Endodermal cell (in vitro differentiated cells): ENCODE measurements at regions not wholly inside any gene's neighbourhood (a gene's known extent, or its start where the extent isn't known, plus 50 kb on each side); places are given as distances from the start of the nearest gene placed in this dataset.

Experiments used
- DNase-seq: peaks from one replicate; pipeline ENCODE4 v3.0.0-alpha.2; 2017
- H3K27ac ChIP-seq: 2 replicates; pipeline ENCODE4 v1.5.1; 2013; ENCODE audit warnings: mild to moderate bottlenecking, low read depth, low read length, moderate library complexity
- H3K27me3 ChIP-seq: 2 replicates; pipeline ENCODE4 v1.6.1; 2013; ENCODE audit warnings: mild to moderate bottlenecking, low read length, moderate library complexity; ENCODE audit not compliant: insufficient read depth, control insufficient read depth, poor library complexity, severe bottlenecking
- H3K36me3 ChIP-seq: 2 replicates; pipeline ENCODE4 v1.7.0; 2013; ENCODE audit warnings: mild to moderate bottlenecking, low read length, moderate library complexity; ENCODE audit not compliant: control insufficient read depth, insufficient read depth
- H3K4me1 ChIP-seq: one replicate; pipeline ENCODE4 v1.7.0; 2013; ENCODE audit warnings: low read length; ENCODE audit not compliant: control insufficient read depth, insufficient read depth
- H3K4me3 ChIP-seq: 2 replicates; pipeline ENCODE4 v1.5.1; 2013; ENCODE audit warnings: mild to moderate bottlenecking, low read length, moderate library complexity
- H3K9ac ChIP-seq: 2 replicates; pipeline ENCODE4 v1.6.1; 2013; ENCODE audit warnings: mild to moderate bottlenecking, low read length, moderate library complexity; ENCODE audit not compliant: poor library complexity, severe bottlenecking; ENCODE audit errors: extremely low read depth
- H3K9me3 ChIP-seq: 2 replicates; pipeline ENCODE4 v1.6.1; 2013; ENCODE audit warnings: mild to moderate bottlenecking, low read length, moderate library complexity; ENCODE audit not compliant: control insufficient read depth
- H3K27ac Mint-ChIP-seq: 2 replicates; pipeline ENCODE4 v1.8.0; 2020; ENCODE audit warnings: mixed read lengths
- H3K27me3 Mint-ChIP-seq: 2 replicates; pipeline ENCODE4 v1.8.0; 2021; ENCODE audit warnings: mild to moderate bottlenecking, mixed read lengths; ENCODE audit not compliant: insufficient read depth
- H3K36me3 Mint-ChIP-seq: 2 replicates; pipeline ENCODE4 v1.8.0; 2020; ENCODE audit warnings: low read depth, mixed read lengths
- H3K4me1 Mint-ChIP-seq: 2 replicates; pipeline ENCODE4 v1.8.0; 2020; ENCODE audit warnings: mixed read lengths
- H3K4me3 Mint-ChIP-seq: 2 replicates; pipeline ENCODE4 v1.8.0; 2020; ENCODE audit warnings: mild to moderate bottlenecking, moderate library complexity, mixed read lengths
- H3K9me3 Mint-ChIP-seq: 2 replicates; pipeline ENCODE4 v1.8.0; 2020; ENCODE audit warnings: mild to moderate bottlenecking, mixed read lengths
- CTCF ChIP-seq: fragments of 200-600 bp; sonication (generic); conservative IDR thresholded peaks from 2 replicates; pipeline ENCODE4 v1.5.0; 2021; ENCODE audit warnings: antibody characterized with exemption, mild to moderate bottlenecking
- WGBS, 2 experiments: methylation state at CpG; one replicate each; pipeline versions ENCODE4 v1.1.5 to v1.1.7; 2013; ENCODE audit warnings: missing lambda C conversion rate in 2 of 2, mixed read lengths in 1 of 2; ENCODE audit not compliant: insufficient coverage in 1 of 2, insufficient read length in 1 of 2; 5-methylcytosine and 5-hydroxymethylcytosine counted together

DNA sequence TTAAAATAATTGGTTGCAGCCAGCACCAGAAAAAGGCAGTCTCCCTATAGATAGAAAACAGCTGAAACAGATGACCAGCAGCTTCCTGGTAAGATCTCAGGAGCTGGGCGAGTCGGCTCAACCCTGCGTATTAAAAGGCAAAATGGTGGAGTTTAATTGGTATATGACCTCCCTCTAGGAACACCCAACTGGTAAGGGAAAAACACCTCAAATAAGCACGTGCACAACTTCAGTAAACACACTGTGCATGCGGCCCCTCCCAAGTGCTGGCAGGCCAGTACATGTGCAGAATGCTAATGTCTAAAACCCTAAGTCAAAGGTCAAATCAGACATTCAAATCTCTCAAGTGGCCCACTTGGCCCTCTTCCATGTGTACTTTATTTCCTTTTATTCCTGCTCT, 103.2 kb upstream of the PDE5A start:
- Histone ChIP-seq H3K9me3 (peaks cover 9% of the 10 kb centered on the region), H3K36me3 (no peaks in the 10 kb centered on the region), H3K4me1 (peaks cover 11% of the 10 kb centered on the region), H3K4me3 (no peak overlapping the region), H3K27ac (no peak overlapping the region), H3K9ac (no peak overlapping the region), H3K27me3 (no peaks in the 10 kb centered on the region)
- DNase-seq, result no peak
- peaks cover 11% of the 10 kb centered on the region for H3K4me1 Mint-ChIP-seq
- H3K36me3 Mint-ChIP-seq, result peaks cover 3% of the 10 kb centered on the region
- peaks cover 11% of the 10 kb centered on the region for H3K9me3 Mint-ChIP-seq
- 89 to 95% methylated on average over 2 to 5 of the region's 5 CpGs for WGBS, 2 experiments
- H3K27me3 Mint-ChIP-seq, result no peaks in the 10 kb centered on the region
- no peak overlapping the region for H3K4me3 Mint-ChIP-seq
- TF ChIP-seq CTCF, result no peak
- H3K27ac Mint-ChIP-seq, result peak overlapping the region; percentile 15

DNA sequence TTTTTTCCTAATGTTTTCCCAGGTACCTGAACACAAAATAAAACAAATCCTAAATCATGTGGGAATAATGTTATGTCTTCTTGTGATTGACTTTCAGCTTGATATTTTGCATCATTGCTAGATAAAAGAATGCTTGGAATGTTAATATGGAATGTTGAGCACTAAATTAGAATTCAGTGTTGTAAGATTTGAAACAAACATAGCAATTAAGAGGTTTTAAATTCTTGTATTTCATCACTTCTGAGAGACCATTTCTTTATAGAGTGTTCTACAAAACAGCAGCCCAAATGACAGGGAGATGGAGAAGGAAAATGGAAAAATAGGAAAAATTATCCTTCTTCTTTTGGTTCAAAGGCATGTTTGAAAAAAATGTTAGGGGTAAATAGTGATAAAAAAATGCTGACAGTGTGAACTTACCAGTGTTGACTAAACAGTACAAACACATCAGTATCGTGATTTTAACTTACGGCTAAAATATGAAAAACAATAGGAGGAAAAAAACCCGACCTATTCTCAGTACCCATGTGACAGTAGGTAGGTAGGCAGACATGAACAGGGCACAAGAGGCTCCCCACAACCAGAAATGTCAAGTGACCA, 102.6 kb upstream of the PDE5A start:
- Histone ChIP-seq H3K4me3 (no peak overlapping the region), H3K4me1 (peaks cover 11% of the 10 kb centered on the region), H3K27ac (no peak overlapping the region), H3K36me3 (no peaks in the 10 kb centered on the region), H3K27me3 (no peaks in the 10 kb centered on the region), H3K9ac (no peak overlapping the region), H3K9me3 (peaks cover 9% of the 10 kb centered on the region)
- H3K9me3 Mint-ChIP-seq, result peaks cover 11% of the 10 kb centered on the region
- no peak for DNase-seq
- H3K4me1 Mint-ChIP-seq, result peaks cover 11% of the 10 kb centered on the region
- no peak for TF ChIP-seq CTCF
- 75% methylated on average over 2 of the region's 3 CpGs; no CpG with 5 or more reads in 1 of the 2 experiments for WGBS, 2 experiments
- no peaks in the 10 kb centered on the region for H3K27me3 Mint-ChIP-seq
- peaks cover 3% of the 10 kb centered on the region for H3K36me3 Mint-ChIP-seq
- no peak overlapping the region for H3K4me3 Mint-ChIP-seq
- no peak overlapping the region for H3K27ac Mint-ChIP-seq

- Mint-ChIP-seq H3K4me1 (peaks cover 17% of the 10 kb centered on the region), H3K9me3 (peaks cover 11% of the 10 kb centered on the region), H3K36me3 (peaks cover 3% of the 10 kb centered on the region), H3K4me3 (no peak overlapping the region), H3K27me3 (no peaks in the 10 kb centered on the region), H3K27ac (no peak overlapping the region)
- Histone ChIP-seq H3K36me3 (no peaks in the 10 kb centered on the region), H3K4me1 (peaks cover 11% of the 10 kb centered on the region), H3K27ac (no peak overlapping the region), H3K27me3 (no peaks in the 10 kb centered on the region), H3K4me3 (no peak overlapping the region), H3K9me3 (peaks cover 9% of the 10 kb centered on the region), H3K9ac (no peak overlapping the region)
- TF ChIP-seq CTCF, result no peak
- 82% methylated on average over 1 of the region's 1 CpG; no CpG with 5 or more reads in 1 of the 2 experiments for WGBS, 2 experiments
- no peak for DNase-seq
These were observed 102.0 kb upstream of the PDE5A start for GRCh38 chr4:119730671-119730950.
